Liver (tissue), 7 donors: ENCODE measurements at regions not wholly inside any gene's neighbourhood (a gene's known extent, or its start where the extent isn't known, plus 50 kb on each side); places are given as distances from the start of the nearest gene placed in this dataset.

Experiments used
- DNase-seq: peaks from one replicate; pipeline ENCODE4 v3.0.0-alpha.2; 2017; ENCODE audit warnings: low spot score
- H3K27ac ChIP-seq, 2 donors: one replicate each; pipeline ENCODE4 v1.7.0; 2013; ENCODE audit warnings: inconsistent platforms in 2 of 2, low read length in 2 of 2, control low read depth in 1 of 2, low read depth in 1 of 2, mild to moderate bottlenecking in 1 of 2
- H3K27me3 ChIP-seq, 4 donors: one replicate each; pipeline versions ENCODE4 v1.6.1 to v1.7.0; 2013; ENCODE audit warnings: low read length in 3 of 4, inconsistent platforms in 1 of 4, mild to moderate bottlenecking in 1 of 4, moderate library complexity in 1 of 4; ENCODE audit not compliant: control insufficient read depth in 4 of 4, insufficient read depth in 4 of 4
- H3K36me3 ChIP-seq, 4 donors: one replicate each; pipeline versions ENCODE4 v1.6.1 to v1.7.0; 2013; ENCODE audit warnings: low read length in 3 of 4, mild to moderate bottlenecking in 3 of 4, low read depth in 1 of 4, moderate library complexity in 1 of 4; ENCODE audit not compliant: control insufficient read depth in 4 of 4, insufficient read depth in 3 of 4
- H3K4me1 ChIP-seq, 4 donors: one replicate each; pipeline versions ENCODE4 v1.6.1 to v1.7.0; 2013; ENCODE audit warnings: low read length in 3 of 4, mild to moderate bottlenecking in 3 of 4, moderate library complexity in 1 of 4; ENCODE audit not compliant: control insufficient read depth in 4 of 4, insufficient read depth in 4 of 4
- H3K4me3 ChIP-seq, 3 donors: one replicate each; pipeline versions ENCODE4 v1.6.1 to v1.7.0; 2013; ENCODE audit warnings: low read length in 3 of 3, control low read depth in 1 of 3, low read depth in 1 of 3, mild to moderate bottlenecking in 1 of 3
- H3K9ac ChIP-seq, 2 donors: one replicate each; pipeline ENCODE4 v1.7.0; 2013; ENCODE audit warnings: low read length in 2 of 2, mild to moderate bottlenecking in 2 of 2, moderate library complexity in 2 of 2, control low read depth in 1 of 2, low read depth in 1 of 2
- H3K9me3 ChIP-seq, 4 donors: one replicate each; pipeline versions ENCODE4 v1.6.1 to v1.7.0; 2013; ENCODE audit warnings: low read length in 3 of 4; ENCODE audit not compliant: control insufficient read depth in 4 of 4
- EGR1 ChIP-seq, 2 donors: IDR thresholded peaks; 2 replicates each; pipeline ENCODE4 v1.6.1; 2016 to 2018; ENCODE audit warnings: antibody characterized with exemption in 2 of 2, low read depth in 2 of 2
- GABPA ChIP-seq, 2 donors: IDR thresholded peaks in 1 of 2; conservative IDR thresholded peaks in 1 of 2; 2 replicates each; pipeline ENCODE4 v1.6.1; 2016; ENCODE audit warnings: antibody characterized with exemption in 2 of 2, mild to moderate bottlenecking in 1 of 2, moderate library complexity in 1 of 2
- HNF4A ChIP-seq, 2 donors: conservative IDR thresholded peaks; 2 replicates each; pipeline ENCODE4 v1.6.1; 2016; ENCODE audit warnings: antibody characterized with exemption in 2 of 2, mild to moderate bottlenecking in 2 of 2
- JUND ChIP-seq, 2 donors: IDR thresholded peaks; 2 replicates each; pipeline ENCODE4 v1.6.1; 2016; ENCODE audit warnings: antibody characterized with exemption in 2 of 2
- MAX ChIP-seq: IDR thresholded peaks from 2 replicates; pipeline ENCODE4 v1.6.1; 2016; ENCODE audit warnings: antibody characterized with exemption
- NR2F2 ChIP-seq: IDR thresholded peaks from 2 replicates; pipeline ENCODE4 v1.6.1; 2016; ENCODE audit warnings: antibody characterized with exemption
- RAD21 ChIP-seq, 2 donors: IDR thresholded peaks; 2 replicates each; pipeline ENCODE4 v1.6.1; 2016; ENCODE audit warnings: antibody characterized with exemption in 2 of 2, mild to moderate bottlenecking in 2 of 2
- SP1 ChIP-seq: IDR thresholded peaks from 2 replicates; pipeline ENCODE4 v1.6.1; 2018; ENCODE audit warnings: antibody characterized with exemption, mild to moderate bottlenecking
- TAF1 ChIP-seq: conservative IDR thresholded peaks from 2 replicates; pipeline ENCODE4 v1.6.1; 2016; ENCODE audit warnings: antibody characterized with exemption, mild to moderate bottlenecking
- YY1 ChIP-seq: IDR thresholded peaks from 2 replicates; pipeline ENCODE4 v1.6.1; 2016; ENCODE audit warnings: antibody characterized with exemption, mild to moderate bottlenecking
- WGBS: extraction: QIAGEN DNeasy Blood & Tissue Kit; methylation state at CpG from one replicate; pipeline ENCODE4 v1.1.7; 2013; 5-methylcytosine and 5-hydroxymethylcytosine counted together
- TF ChIP-seq, protein P1 (sequence below): IDR thresholded peaks from 2 replicates; pipeline ENCODE4 v1.6.1; 2016; ENCODE audit warnings: antibody characterized with exemption
- TF ChIP-seq, protein P2 (sequence below): IDR thresholded peaks from 2 replicates; pipeline ENCODE4 v1.6.1; 2016; ENCODE audit warnings: antibody characterized with exemption
- TF ChIP-seq, protein P3 (sequence below): IDR thresholded peaks from 2 replicates; pipeline ENCODE4 v1.6.1; 2016; ENCODE audit warnings: antibody characterized with exemption, mild to moderate bottlenecking
- donor health status: healthy.
- donor health status: healthy.
- donor health status: healthy.
- donor health status: healthy.

DNA sequence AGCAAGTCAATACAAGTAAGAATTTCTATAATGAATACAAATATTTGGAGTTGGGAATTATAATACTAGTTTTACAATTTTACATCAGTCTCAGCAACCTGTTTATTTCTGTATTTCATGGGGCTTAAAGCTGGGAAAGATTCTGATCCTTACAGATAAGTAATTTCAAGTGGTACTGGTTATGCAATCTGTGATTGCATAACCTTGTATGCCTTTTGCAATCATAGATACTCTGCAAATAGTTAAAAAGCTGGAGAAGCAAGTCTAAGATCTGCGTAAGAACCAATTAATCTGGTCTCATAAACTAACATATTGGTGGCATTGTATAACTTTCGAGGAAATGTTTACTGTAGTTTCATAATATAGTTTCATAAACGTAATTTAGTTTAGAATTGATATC lies 198.3 kb upstream of the PGR start:
- Histone ChIP-seq H3K9me3 (no peaks in the 10 kb centered on the region), H3K36me3 (no peaks in the 10 kb centered on the region), H3K4me1 (peaks cover 0 to 4% (median 0%) of the 10 kb centered on the region in 4 donors), H3K4me3 (no peak overlapping the region), H3K9ac (no peak overlapping the region), H3K27ac (no peak overlapping the region), H3K27me3 (no peaks in the 10 kb centered on the region)
- DNase-seq: no peak
- no peak for TF ChIP-seq YY1
- TF ChIP-seq MAX: no peak
- TF ChIP-seq EGR1 (IDR thresholded peaks at IDR 0.05; ENCODE audit: low read depth in 2 of 2): no peak
- TF ChIP-seq GABPA (IDR thresholded peaks at IDR 0.05 in 1 of 2, conservative IDR thresholded peaks at IDR 0.05 in 1 of 2): no peak
- TF ChIP-seq NR2F2: no peak
- TF ChIP-seq RAD21 (IDR thresholded peaks at IDR 0.05): no peak
- no peak for TF ChIP-seq SP1
- TF ChIP-seq TAF1: no peak
- TF ChIP-seq, protein P1, sequence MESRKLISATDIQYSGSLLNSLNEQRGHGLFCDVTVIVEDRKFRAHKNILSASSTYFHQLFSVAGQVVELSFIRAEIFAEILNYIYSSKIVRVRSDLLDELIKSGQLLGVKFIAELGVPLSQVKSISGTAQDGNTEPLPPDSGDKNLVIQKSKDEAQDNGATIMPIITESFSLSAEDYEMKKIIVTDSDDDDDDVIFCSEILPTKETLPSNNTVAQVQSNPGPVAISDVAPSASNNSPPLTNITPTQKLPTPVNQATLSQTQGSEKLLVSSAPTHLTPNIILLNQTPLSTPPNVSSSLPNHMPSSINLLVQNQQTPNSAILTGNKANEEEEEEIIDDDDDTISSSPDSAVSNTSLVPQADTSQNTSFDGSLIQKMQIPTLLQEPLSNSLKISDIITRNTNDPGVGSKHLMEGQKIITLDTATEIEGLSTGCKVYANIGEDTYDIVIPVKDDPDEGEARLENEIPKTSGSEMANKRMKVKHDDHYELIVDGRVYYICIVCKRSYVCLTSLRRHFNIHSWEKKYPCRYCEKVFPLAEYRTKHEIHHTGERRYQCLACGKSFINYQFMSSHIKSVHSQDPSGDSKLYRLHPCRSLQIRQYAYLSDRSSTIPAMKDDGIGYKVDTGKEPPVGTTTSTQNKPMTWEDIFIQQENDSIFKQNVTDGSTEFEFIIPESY: no peak
- TF ChIP-seq, protein P2, sequence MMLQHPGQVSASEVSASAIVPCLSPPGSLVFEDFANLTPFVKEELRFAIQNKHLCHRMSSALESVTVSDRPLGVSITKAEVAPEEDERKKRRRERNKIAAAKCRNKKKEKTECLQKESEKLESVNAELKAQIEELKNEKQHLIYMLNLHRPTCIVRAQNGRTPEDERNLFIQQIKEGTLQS: no peak
- TF ChIP-seq, protein P3, sequence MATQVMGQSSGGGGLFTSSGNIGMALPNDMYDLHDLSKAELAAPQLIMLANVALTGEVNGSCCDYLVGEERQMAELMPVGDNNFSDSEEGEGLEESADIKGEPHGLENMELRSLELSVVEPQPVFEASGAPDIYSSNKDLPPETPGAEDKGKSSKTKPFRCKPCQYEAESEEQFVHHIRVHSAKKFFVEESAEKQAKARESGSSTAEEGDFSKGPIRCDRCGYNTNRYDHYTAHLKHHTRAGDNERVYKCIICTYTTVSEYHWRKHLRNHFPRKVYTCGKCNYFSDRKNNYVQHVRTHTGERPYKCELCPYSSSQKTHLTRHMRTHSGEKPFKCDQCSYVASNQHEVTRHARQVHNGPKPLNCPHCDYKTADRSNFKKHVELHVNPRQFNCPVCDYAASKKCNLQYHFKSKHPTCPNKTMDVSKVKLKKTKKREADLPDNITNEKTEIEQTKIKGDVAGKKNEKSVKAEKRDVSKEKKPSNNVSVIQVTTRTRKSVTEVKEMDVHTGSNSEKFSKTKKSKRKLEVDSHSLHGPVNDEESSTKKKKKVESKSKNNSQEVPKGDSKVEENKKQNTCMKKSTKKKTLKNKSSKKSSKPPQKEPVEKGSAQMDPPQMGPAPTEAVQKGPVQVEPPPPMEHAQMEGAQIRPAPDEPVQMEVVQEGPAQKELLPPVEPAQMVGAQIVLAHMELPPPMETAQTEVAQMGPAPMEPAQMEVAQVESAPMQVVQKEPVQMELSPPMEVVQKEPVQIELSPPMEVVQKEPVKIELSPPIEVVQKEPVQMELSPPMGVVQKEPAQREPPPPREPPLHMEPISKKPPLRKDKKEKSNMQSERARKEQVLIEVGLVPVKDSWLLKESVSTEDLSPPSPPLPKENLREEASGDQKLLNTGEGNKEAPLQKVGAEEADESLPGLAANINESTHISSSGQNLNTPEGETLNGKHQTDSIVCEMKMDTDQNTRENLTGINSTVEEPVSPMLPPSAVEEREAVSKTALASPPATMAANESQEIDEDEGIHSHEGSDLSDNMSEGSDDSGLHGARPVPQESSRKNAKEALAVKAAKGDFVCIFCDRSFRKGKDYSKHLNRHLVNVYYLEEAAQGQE: no peak
- TF ChIP-seq HNF4A (conservative IDR thresholded peaks at IDR 0.05): no peak
- no peak for TF ChIP-seq JUND (IDR thresholded peaks at IDR 0.05)
- WGBS: 29% methylated on average over 3 of the region's 3 CpGs

GRCh38 chr11:101326141-101326540 lies 196.5 kb upstream of the PGR start:
- no peaks in the 10 kb centered on the region for H3K27me3 ChIP-seq
- no peak for TF ChIP-seq MAX
- TF ChIP-seq SP1: no peak
- no peak for TF ChIP-seq HNF4A (conservative IDR thresholded peaks at IDR 0.05)
- TF ChIP-seq EGR1 (IDR thresholded peaks at IDR 0.05; ENCODE audit: low read depth in 2 of 2): no peak
- TF ChIP-seq, protein P2: no peak
- H3K27ac ChIP-seq: no peak overlapping the region
- H3K36me3 ChIP-seq: no peaks in the 10 kb centered on the region
- no peak for DNase-seq
- H3K4me3 ChIP-seq: no peak overlapping the region
- H3K9me3 ChIP-seq: no peaks in the 10 kb centered on the region
- H3K4me1 ChIP-seq: peaks cover 0 to 4% (median 0%) of the 10 kb centered on the region in 4 donors
- H3K9ac ChIP-seq: no peak overlapping the region
